Mucosa of descending colon (tissue), 3 donors: ENCODE measurements at regions not wholly inside any gene's neighbourhood (a gene's known extent, or its start where the extent isn't known, plus 50 kb on each side); places are given as distances from the start of the nearest gene placed in this dataset.
"Not testable (repeated sequence)": the region's sequence is repeated elsewhere in the genome, so short reads cannot be mapped to it uniquely, and the experiment has no call there.

Experiments
- ATAC-seq: fragments of 200-7000 bp; cut with Tn5 transposase; one replicate; pipeline ENCODE4 v1.9.1; 2020; ENCODE audit warnings: mild to moderate bottlenecking, moderate library complexity
- DNase-seq, 3 donors: peaks; one replicate each; pipeline ENCODE4 v3.0.0-alpha.2; 2020
- H3K36me3 ChIP-seq: fragments of 200-600 bp; one replicate; pipeline ENCODE4 v1.8.0; 2021; ENCODE audit warnings: low read depth, mild to moderate bottlenecking
- H3K4me1 ChIP-seq: fragments of 200-600 bp; one replicate; pipeline ENCODE4 v1.8.0; 2021; ENCODE audit warnings: low read depth, mild to moderate bottlenecking
- H3K4me3 ChIP-seq: fragments of 200-600 bp; one replicate; pipeline ENCODE4 v1.8.0; 2021; ENCODE audit warnings: mild to moderate bottlenecking
- H3K9me3 ChIP-seq: fragments of 200-600 bp; one replicate; pipeline ENCODE4 v1.8.0; 2021; ENCODE audit warnings: mild to moderate bottlenecking
- intact Hi-C, 2 donors: fragments of 100-400 bp; cut with DNase I in 1 of 2; cut with micrococcal nuclease in 1 of 2; formaldehyde crosslinking; loops; one replicate each; pipeline versions ENCODE4 v1.11.0 to v1.11.1; 2022; cut with DNase I, micrococcal nuclease
- TF ChIP-seq, protein P1 (sequence below): fragments of 200-600 bp; IDR thresholded peaks from one replicate; pipeline ENCODE4 v1.8.0; 2022; ENCODE audit warnings: antibody characterized with exemption, mild to moderate bottlenecking
- donor health status: DM: no; HTN: no; CAD: no; lungs with moderate emphysema.
- donor health status: DM: no; HTN: no; CAD: no.
- donor health status: DM: no; HTN: yes; CAD: no.

DNA sequence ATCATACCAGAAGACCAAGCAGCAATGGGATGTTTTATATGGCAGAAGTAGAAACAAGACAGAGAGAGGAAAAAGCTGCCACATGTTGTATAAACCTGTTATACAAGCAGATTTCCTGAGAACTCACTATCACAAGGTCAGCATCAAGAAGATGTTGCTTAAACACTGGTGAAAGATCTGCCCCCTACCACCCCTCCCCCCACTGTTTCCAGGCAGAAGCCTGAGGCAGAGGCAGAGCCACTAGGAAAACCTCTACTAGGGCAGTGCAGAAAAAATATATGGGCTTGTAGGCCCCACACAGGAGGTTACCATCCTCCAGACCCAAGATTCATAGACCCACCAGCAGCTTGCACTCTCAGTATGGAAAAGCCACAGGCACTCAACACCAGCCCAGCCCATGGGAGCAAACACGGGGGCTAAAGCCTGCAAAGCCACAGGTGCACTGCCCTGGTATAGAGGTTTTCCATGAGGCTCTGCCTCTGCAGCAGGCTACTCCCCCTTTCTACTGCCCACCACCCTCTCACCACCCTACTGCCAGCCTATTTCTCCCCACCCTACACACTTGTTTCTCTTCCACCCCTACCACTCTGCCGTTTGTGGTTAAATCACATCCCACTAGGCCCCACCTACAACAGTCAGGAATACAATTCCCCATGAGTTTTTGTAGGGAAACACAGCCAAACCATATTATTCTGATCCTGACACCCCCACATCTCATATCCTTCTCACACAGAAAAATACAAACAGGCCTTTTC, 274.2 kb downstream of the POTED start:
- intact Hi-C loops, ATAC-seq: not testable (repeated sequence)

DNA sequence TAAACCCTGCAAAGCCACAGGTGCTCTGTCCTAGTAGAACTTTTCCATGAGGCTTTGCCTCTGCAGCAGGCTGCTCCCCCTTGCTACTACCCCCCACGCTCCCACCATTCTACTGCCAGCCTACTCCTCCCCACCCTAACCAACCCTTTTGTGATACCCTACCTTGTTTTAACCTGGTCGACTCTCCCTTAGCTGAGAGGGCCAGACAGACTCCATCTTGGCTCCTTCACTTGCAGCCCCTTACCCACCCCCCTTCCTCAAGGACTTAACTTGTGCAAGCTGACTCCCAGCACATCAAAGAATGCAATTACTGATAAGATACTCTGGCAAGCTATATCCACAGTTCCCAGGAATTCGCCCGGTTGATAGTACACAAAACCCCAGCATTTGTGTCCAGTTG, 267.9 kb downstream of the POTED start:
- DNase-seq, H3K4me3 ChIP-seq, intact Hi-C loops, H3K36me3 ChIP-seq, H3K9me3 ChIP-seq, H3K4me1 ChIP-seq, ATAC-seq: not testable (repeated sequence)

More for the DNA sequence above, 274.2 kb downstream of the POTED start:
- H3K4me3 ChIP-seq, H3K4me1 ChIP-seq, DNase-seq, H3K9me3 ChIP-seq, H3K36me3 ChIP-seq: not testable (repeated sequence)

DNA sequence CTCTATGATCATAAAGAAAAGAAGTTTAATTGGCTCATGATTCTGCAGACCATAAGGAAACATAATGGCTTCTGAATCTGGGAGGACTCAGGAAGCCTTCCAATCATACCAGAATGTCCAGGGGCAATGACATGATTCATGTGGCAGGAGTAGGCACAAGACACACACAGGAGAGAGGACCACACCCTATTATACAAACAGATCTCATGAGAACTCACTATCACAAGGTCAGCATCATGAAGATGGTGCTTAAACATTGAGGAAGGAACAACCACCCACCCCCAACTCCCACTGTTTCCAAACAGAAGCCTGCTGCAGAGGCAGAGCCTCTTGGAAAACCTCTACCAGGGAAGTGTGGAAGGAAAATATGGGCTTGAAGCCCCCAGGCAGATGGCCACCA, 267.4 kb downstream of the POTED start:
- intact Hi-C loops, H3K4me1 ChIP-seq, H3K36me3 ChIP-seq, DNase-seq, H3K4me3 ChIP-seq, H3K9me3 ChIP-seq, ATAC-seq: not testable (repeated sequence)

DNA sequence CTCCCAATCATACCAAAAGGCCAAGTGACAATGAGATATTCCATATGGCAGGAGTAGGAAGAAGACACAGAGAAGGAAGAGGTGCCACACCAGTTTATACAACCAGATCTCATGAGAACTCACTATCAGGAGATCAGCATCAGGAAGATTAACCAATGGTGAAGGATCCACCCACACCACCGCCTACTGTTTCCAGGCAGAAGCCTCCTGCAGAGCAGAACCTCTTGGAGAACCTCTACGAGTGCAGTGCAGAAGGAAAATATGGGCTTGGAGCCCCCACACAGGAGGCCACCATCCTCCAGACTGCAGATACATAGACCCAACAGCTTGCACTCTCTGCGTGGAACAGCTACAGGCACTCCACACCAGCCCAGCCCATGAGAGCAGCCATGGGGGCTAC, 264.4 kb downstream of the POTED start:
- ATAC-seq, intact Hi-C loops, DNase-seq, H3K4me3 ChIP-seq, H3K36me3 ChIP-seq, H3K4me1 ChIP-seq, H3K9me3 ChIP-seq: not testable (repeated sequence)

DNA sequence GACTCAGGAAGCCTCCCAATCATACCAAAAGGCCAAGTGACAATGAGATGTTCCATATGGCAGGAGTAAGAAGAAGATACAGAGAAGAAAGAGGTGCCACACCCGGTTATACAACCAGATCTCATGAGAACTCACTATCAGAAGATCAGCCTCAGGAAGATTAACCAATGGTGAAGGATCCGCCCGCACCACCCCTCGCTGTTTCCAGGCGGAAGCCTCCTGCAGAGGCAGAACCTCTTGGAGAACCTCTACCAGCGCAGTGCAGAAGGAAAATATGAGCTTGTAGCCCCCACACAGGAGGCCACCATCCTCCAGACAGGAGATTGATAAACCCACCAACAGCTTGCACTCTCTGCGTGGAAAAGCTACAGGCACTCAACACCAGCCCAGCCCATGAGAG, 245.1 kb downstream of the POTED start:
- Histone ChIP-seq H3K36me3 (no peaks in the 10 kb centered on the region), H3K4me3 (no peak overlapping the region), H3K4me1 (no peaks in the 10 kb centered on the region), H3K9me3 (peaks cover 10% of the 10 kb centered on the region)
- intact Hi-C loops = no loop called here
- TF ChIP-seq, protein P1, sequence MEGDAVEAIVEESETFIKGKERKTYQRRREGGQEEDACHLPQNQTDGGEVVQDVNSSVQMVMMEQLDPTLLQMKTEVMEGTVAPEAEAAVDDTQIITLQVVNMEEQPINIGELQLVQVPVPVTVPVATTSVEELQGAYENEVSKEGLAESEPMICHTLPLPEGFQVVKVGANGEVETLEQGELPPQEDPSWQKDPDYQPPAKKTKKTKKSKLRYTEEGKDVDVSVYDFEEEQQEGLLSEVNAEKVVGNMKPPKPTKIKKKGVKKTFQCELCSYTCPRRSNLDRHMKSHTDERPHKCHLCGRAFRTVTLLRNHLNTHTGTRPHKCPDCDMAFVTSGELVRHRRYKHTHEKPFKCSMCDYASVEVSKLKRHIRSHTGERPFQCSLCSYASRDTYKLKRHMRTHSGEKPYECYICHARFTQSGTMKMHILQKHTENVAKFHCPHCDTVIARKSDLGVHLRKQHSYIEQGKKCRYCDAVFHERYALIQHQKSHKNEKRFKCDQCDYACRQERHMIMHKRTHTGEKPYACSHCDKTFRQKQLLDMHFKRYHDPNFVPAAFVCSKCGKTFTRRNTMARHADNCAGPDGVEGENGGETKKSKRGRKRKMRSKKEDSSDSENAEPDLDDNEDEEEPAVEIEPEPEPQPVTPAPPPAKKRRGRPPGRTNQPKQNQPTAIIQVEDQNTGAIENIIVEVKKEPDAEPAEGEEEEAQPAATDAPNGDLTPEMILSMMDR = no peak
- ATAC-seq (no peak), DNase-seq (no peak)

DNA sequence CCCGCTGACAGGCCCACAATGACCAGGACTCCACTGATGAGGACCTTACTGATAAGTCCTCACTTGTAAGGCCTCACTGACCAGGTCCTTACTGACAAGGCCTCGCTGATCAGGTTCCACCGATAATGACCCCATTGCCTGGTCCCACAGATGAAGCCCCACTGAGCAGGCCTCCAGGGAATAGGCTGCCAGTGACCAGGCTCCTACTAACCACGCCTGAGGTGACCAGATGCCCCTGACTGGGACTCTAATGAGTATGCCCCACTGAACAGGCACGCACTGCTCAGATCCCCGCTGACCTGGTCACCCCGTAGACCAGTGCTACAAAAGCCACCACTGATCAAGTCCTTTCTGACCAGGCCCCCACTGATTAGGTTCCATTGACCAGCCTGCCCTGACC, 241.2 kb downstream of the POTED start:
- ATAC-seq, H3K9me3 ChIP-seq, H3K4me1 ChIP-seq, H3K36me3 ChIP-seq, DNase-seq, H3K4me3 ChIP-seq, intact Hi-C loops: not testable (repeated sequence)

DNA sequence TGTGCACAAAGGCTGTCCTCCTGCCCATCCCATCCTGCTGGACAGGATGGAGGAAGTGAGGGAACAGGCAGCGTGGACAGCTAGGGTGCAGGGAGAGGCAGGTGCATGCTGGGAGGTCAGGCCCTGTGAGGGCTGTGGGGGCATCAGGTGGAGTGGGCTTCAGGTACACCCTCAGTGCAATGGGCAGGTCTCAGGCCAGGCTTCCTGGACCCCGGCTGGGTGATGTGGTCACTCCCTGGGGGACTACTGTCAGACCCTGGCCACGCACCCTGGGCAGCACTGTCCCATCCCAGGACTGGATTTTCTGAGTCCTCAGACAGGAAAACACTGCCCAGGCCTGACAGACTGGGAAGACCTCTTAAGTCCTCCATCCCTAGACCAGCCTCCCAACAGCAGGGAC, 239.9 kb downstream of the POTED start:
- H3K4me1 ChIP-seq, H3K4me3 ChIP-seq, DNase-seq, ATAC-seq, intact Hi-C loops, H3K9me3 ChIP-seq, H3K36me3 ChIP-seq: not testable (repeated sequence)

DNA sequence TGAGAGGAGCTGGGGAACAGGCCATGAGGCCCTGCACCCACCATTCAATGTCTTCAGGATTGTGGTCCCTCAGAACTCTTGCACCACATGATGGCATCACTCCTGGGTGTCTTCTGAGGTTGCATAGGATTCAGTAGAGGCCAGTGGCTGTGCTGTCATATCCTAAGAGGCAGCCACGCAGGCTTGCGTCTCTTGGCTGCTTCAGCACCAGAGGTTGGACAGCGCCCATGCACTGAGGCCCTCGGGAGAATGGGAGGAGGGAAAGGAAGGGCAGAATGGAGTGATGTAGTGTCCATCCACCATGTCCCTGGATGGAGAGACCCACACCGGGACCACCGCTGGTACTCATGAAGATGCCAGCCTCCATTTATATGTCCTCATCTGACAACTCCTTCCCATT, 237.1 kb downstream of the POTED start:
- H3K4me3 ChIP-seq, DNase-seq, H3K4me1 ChIP-seq, H3K36me3 ChIP-seq, H3K9me3 ChIP-seq, ATAC-seq, intact Hi-C loops: not testable (repeated sequence)

DNA sequence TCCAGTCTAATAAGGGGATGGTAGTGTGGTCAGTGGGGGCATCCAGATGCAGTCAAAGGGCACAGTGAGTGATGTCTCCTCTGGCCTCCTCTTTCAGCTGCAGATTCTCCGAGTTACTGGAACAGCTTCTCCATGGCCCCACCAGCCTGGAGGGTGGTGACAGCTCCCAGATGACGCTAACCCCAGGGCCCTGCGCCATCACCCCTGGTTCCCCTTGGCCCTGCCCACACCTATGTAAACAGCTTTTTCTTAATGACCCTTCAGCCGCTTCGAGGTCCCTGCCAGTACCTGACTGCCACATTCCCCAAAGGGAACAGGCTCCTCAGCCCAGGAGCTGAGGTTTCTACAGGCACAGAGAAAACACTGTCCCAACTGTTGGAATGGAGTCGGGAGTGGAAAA, 235.0 kb downstream of the POTED start:
- DNase-seq, H3K36me3 ChIP-seq, ATAC-seq, intact Hi-C loops, H3K4me3 ChIP-seq, H3K4me1 ChIP-seq: not testable (repeated sequence)
- peaks cover 11% of the 10 kb centered on the region for H3K9me3 ChIP-seq

DNA sequence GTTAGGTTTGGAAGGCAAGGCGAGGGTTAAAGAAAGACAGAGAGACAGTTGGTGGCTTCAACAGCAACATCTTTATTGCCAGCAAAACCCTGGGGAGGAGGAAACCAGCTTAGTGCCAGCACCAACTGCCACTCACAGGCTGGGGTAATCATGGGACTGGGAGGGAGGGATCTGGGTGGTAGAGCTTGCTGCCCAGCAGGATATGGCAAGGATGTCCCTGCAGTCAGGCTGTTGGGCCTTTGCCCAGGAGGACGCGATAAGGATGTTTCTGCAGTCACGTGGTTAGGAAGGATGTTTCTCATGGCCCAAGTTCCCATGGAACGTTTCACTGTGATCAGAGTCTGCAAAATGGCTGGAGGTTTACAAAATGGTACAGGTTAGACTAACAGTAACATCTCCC, 233.5 kb downstream of the POTED start:
- H3K4me1 ChIP-seq, intact Hi-C loops, ATAC-seq, H3K4me3 ChIP-seq, H3K36me3 ChIP-seq, DNase-seq: not testable (repeated sequence)
- peaks cover 14% of the 10 kb centered on the region for H3K9me3 ChIP-seq

DNA sequence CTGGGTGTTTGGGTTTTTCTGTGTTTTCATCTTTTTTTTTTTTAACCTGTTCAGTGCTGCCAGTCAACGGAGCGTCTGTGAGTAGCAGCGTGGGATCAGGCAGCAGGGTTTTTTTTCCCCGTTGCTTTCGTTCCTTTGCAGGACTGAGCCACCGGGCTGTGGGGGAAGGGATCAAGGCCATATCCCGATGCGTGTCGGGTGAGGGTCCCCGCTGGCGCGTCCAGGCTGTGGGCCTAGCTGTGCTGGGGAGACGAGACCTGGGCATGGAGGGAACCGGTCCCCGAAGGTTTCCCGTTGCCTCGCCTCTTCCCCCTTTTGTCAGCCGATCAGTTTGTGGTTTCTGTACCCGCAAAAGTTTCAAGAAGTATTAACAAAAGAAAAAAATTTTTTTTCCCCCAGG, 218.1 kb downstream of the POTED start:
- H3K4me3 ChIP-seq, H3K4me1 ChIP-seq, DNase-seq, ATAC-seq, H3K36me3 ChIP-seq, intact Hi-C loops: not testable (repeated sequence)
- peaks cover 15% of the 10 kb centered on the region for H3K9me3 ChIP-seq
